SK-N-SH treated with all-trans-retinoic acid at 6 μM for 48 hours (cell line): ENCODE measurements at regions not wholly inside any gene's neighbourhood (a gene's known extent, or its start where the extent isn't known, plus 50 kb on each side); places are given as distances from the start of the nearest gene placed in this dataset.

ENCODE experiments used
- ATAC-seq: fragments of 200-7000 bp; cut with Tn5 transposase; 3 replicates; pipeline ENCODE4 v1.9.1; 2020; ENCODE audit warnings: mild to moderate bottlenecking, moderate library complexity
- ARNTL ChIP-seq: fragments of 450-650 bp; formaldehyde crosslinking; IDR thresholded peaks from 2 replicates; pipeline ENCODE4 v1.5.0; 2020; ENCODE audit warnings: low read depth, mild to moderate bottlenecking, moderate library complexity, borderline replicate concordance
- BACH2 ChIP-seq: fragments of 250-450 bp; sonication (Bioruptor Pico); IDR thresholded peaks from 2 replicates; pipeline ENCODE4 v1.9.0; 2021; ENCODE audit warnings: mild to moderate bottlenecking, borderline replicate concordance
- CSDC2 ChIP-seq: fragments of 250-450 bp; sonication (Bioruptor Pico); IDR thresholded peaks from 2 replicates; pipeline ENCODE4 v1.5.0; 2020; ENCODE audit warnings: mild to moderate bottlenecking, moderate library complexity
- CSRNP3 ChIP-seq: fragments of 250-450 bp; sonication (Bioruptor Pico); IDR thresholded peaks from 2 replicates; pipeline ENCODE4 v1.5.1; 2021; ENCODE audit warnings: mild to moderate bottlenecking, moderate library complexity
- ESRRG ChIP-seq: fragments of 250-450 bp; sonication (Bioruptor Pico); IDR thresholded peaks from 2 replicates; pipeline ENCODE4 v1.6.1; 2021; ENCODE audit warnings: mild to moderate bottlenecking
- GLIS3 ChIP-seq: fragments of 250-450 bp; sonication (Bioruptor Pico); IDR thresholded peaks from 2 replicates; pipeline ENCODE4 v1.5.0; 2020; ENCODE audit warnings: mild to moderate bottlenecking, moderate library complexity
- ISL1 ChIP-seq: fragments of 250-450 bp; sonication (Bioruptor Pico); IDR thresholded peaks from 2 replicates; pipeline ENCODE4 v2.1.2; 2022; ENCODE audit warnings: mild to moderate bottlenecking, moderate library complexity
- OSR1 ChIP-seq: fragments of 250-450 bp; sonication (Bioruptor Pico); IDR thresholded peaks from 2 replicates; pipeline ENCODE4 v1.8.0; 2022; ENCODE audit warnings: moderate library complexity, mild to moderate bottlenecking, inconsistent platforms
- PATZ1 ChIP-seq: fragments of 250-450 bp; sonication (Bioruptor Pico); IDR thresholded peaks from 2 replicates; pipeline ENCODE4 v1.8.0; 2020; ENCODE audit warnings: mild to moderate bottlenecking, moderate library complexity, borderline replicate concordance
- POU6F1 ChIP-seq: fragments of 250-450 bp; sonication (Bioruptor Pico); IDR thresholded peaks from 2 replicates; pipeline ENCODE4 v1.8.0; 2021; ENCODE audit warnings: low read depth, mild to moderate bottlenecking, moderate library complexity, borderline replicate concordance
- RARB ChIP-seq: fragments of 250-450 bp; sonication (Bioruptor Pico); IDR thresholded peaks from 2 replicates; pipeline ENCODE4 v1.8.0; 2021; ENCODE audit warnings: mild to moderate bottlenecking, moderate library complexity
- SNAI2 ChIP-seq: fragments of 250-450 bp; sonication (Bioruptor Pico); IDR thresholded peaks from 2 replicates; pipeline ENCODE4 v1.5.0; 2020; ENCODE audit warnings: mild to moderate bottlenecking, moderate library complexity
- TCF4 ChIP-seq: fragments of 250-450 bp; sonication (Bioruptor Pico); IDR thresholded peaks from 2 replicates; pipeline ENCODE4 v1.8.0; 2021; ENCODE audit warnings: mild to moderate bottlenecking, moderate library complexity, borderline replicate concordance
- TOX ChIP-seq: fragments of 250-450 bp; sonication (Bioruptor Pico); IDR thresholded peaks from 2 replicates; pipeline ENCODE4 v1.8.0; 2021; ENCODE audit warnings: mild to moderate bottlenecking, moderate library complexity, borderline replicate concordance
- TSHZ2 ChIP-seq: fragments of 250-450 bp; sonication (Bioruptor Pico); IDR thresholded peaks from 2 replicates; pipeline ENCODE4 v1.5.0; 2020; ENCODE audit warnings: mild to moderate bottlenecking, moderate library complexity
- ZFP3 ChIP-seq: fragments of 250-450 bp; sonication (Bioruptor Pico); IDR thresholded peaks from 2 replicates; pipeline ENCODE4 v1.5.0; 2020; ENCODE audit warnings: mild to moderate bottlenecking, moderate library complexity
- ZFP30 ChIP-seq: fragments of 450-650 bp; formaldehyde crosslinking; IDR thresholded peaks from 2 replicates; pipeline ENCODE4 v1.5.0; 2022; ENCODE audit warnings: mild to moderate bottlenecking, moderate library complexity
- ZNF565 ChIP-seq: fragments of 450-650 bp; formaldehyde crosslinking; conservative IDR thresholded peaks from 2 replicates; pipeline ENCODE4 v1.5.0; 2020; ENCODE audit warnings: low read depth, mild to moderate bottlenecking, moderate library complexity
- ZNF70 ChIP-seq: fragments of 450-650 bp; formaldehyde crosslinking; IDR thresholded peaks from 2 replicates; pipeline ENCODE4 v1.5.0; 2020; ENCODE audit warnings: mild to moderate bottlenecking, moderate library complexity
- ZNF8 ChIP-seq: fragments of 450-650 bp; formaldehyde crosslinking; IDR thresholded peaks from 2 replicates; pipeline ENCODE4 v1.5.0; 2020; ENCODE audit warnings: mild to moderate bottlenecking, moderate library complexity

- ATAC-seq: no peak
- TF ChIP-seq ZFP3 (no peak), TCF4 (CRISPR knock-in tag) (no peak), BACH2 (CRISPR knock-in tag) (no peak), RARB (no peak), POU6F1 (CRISPR knock-in tag) (no peak), ZNF565 (CRISPR knock-in tag) (no peak), ESRRG (CRISPR knock-in tag) (no peak), SNAI2 (CRISPR knock-in tag) (no peak), TSHZ2 (CRISPR knock-in tag) (no peak), ARNTL (CRISPR knock-in tag) (no peak), PATZ1 (CRISPR knock-in tag) (no peak), GLIS3 (CRISPR knock-in tag) (no peak), OSR1 (no peak), ZNF8 (CRISPR knock-in tag) (no peak), TOX (CRISPR knock-in tag) (no peak), ZNF70 (CRISPR knock-in tag) (no peak), ZFP30 (CRISPR knock-in tag) (no peak), CSDC2 (no peak), CSRNP3 (CRISPR knock-in tag) (no peak)
- TF ChIP-seq, all 23 proteins: peak for 0
Measured at GRCh38 chr16:66044089-66044488, 322.4 kb upstream of the CDH5 start.

GRCh38 chr16:66043326-66043725 is 323.2 kb upstream of the CDH5 start:
- no peak for ATAC-seq

More at GRCh38 chr16:66043326-66043725, 323.2 kb upstream of the CDH5 start:
- TF ChIP-seq ZNF70 (CRISPR knock-in tag) (no peak), ZNF8 (CRISPR knock-in tag) (no peak), ZFP3 (no peak), TSHZ2 (CRISPR knock-in tag) (no peak), ZFP30 (CRISPR knock-in tag) (no peak), ARNTL (CRISPR knock-in tag) (no peak), PATZ1 (CRISPR knock-in tag) (no peak), GLIS3 (CRISPR knock-in tag) (no peak), ISL1 (CRISPR knock-in tag) (no peak), OSR1 (no peak)
